NT2/D1 (cell line): ENCODE measurements at regions not wholly inside any gene's neighbourhood (a gene's known extent, or its start where the extent isn't known, plus 50 kb on each side); places are given as distances from the start of the nearest gene placed in this dataset.

ENCODE experiments used
- SUZ12 ChIP-seq: IDR thresholded peaks from 2 replicates; pipeline ENCODE4 v1.6.1; 2011; ENCODE audit not compliant: insufficient read length, insufficient read depth; ENCODE audit errors: extremely low read depth
- YY1 ChIP-seq: IDR thresholded peaks from 2 replicates; pipeline ENCODE4 v1.6.1; 2011; ENCODE audit not compliant: insufficient read length, insufficient read depth
- ZNF274 ChIP-seq: IDR thresholded peaks from 2 replicates; pipeline ENCODE4 v1.6.1; 2011; ENCODE audit warnings: mild to moderate bottlenecking, low read depth, low read length

- no peak for TF ChIP-seq YY1
- no peak for TF ChIP-seq ZNF274
- no peak for TF ChIP-seq SUZ12
Measured at GRCh38 chr2:52776571-52776970, 991.0 kb upstream of the CHAC2 start.
